Adrenal gland (tissue), 5 donors: ENCODE measurements at regions not wholly inside any gene's neighbourhood (a gene's known extent, or its start where the extent isn't known, plus 50 kb on each side); places are given as distances from the start of the nearest gene placed in this dataset.

Experiments
- CTCF ChIP-seq, 6 experiments: fragments of 450-650 bp in 4 of 6; fragments of 200-600 bp in 2 of 6; sonication (generic) in 1 of 6; IDR thresholded peaks; 1 replicate in 5 of 6; 2 replicates in 1 of 6; pipeline versions ENCODE4 v1.5.1 to v1.8.0; 2016 to 2021; ENCODE audit warnings: antibody characterized with exemption in 6 of 6, mild to moderate bottlenecking in 2 of 6, moderate library complexity in 1 of 6
- POLR2A ChIP-seq, 2 donors: fragments of 450-650 bp; IDR thresholded peaks; one replicate each; pipeline ENCODE4 v1.6.1; 2017; ENCODE audit warnings: antibody characterized with exemption in 2 of 2, mild to moderate bottlenecking in 2 of 2, moderate library complexity in 1 of 2
- donor health status: DM: no; HTN: no; CAD: no.

- TF ChIP-seq CTCF (IDR thresholded peaks at IDR 0.05) (no peak), POLR2A (IDR thresholded peaks at IDR 0.05) (no peak)
Measured at GRCh38 chr19:32189956-32190706, 155.3 kb upstream of the ZNF507 start.
